Testis (tissue), 2 donors: ENCODE measurements at regions not wholly inside any gene's neighbourhood (a gene's known extent, or its start where the extent isn't known, plus 50 kb on each side); places are given as distances from the start of the nearest gene placed in this dataset.

Source experiments
- DNase-seq: peaks from one replicate; pipeline ENCODE4 v3.0.0-alpha.2; 2019
- H3K27ac ChIP-seq, 2 donors: fragments of 200-600 bp; sonication (generic); one replicate each; pipeline ENCODE4 v1.5.1; 2019
- H3K27me3 ChIP-seq: fragments of 200-600 bp; sonication (generic); one replicate; pipeline ENCODE4 v1.5.1; 2019
- H3K36me3 ChIP-seq: fragments of 200-600 bp; sonication (generic); one replicate; pipeline ENCODE4 v1.5.1; 2017; ENCODE audit warnings: low read depth; ENCODE audit errors: missing control alignments
- H3K4me1 ChIP-seq: fragments of 200-600 bp; sonication (generic); one replicate; pipeline ENCODE4 v1.5.1; 2019
- H3K4me3 ChIP-seq, 2 donors: fragments of 200-600 bp; sonication (generic); one replicate each; pipeline ENCODE4 v1.5.1; 2017 to 2019
- H3K9me3 ChIP-seq: fragments of 200-600 bp; sonication (generic); one replicate; pipeline ENCODE4 v1.5.1; 2017
- POLR2A ChIP-seq: fragments of 450-650 bp; IDR thresholded peaks from one replicate; pipeline ENCODE4 v1.6.1; 2017; ENCODE audit warnings: antibody characterized with exemption, mild to moderate bottlenecking, moderate library complexity
- WGBS, 2 donors: methylation state at CpG; one replicate each; pipeline ENCODE4 v1.1.5; 2018; 5-methylcytosine and 5-hydroxymethylcytosine counted together
- intact Hi-C: fragments of 100-400 bp; cut with DNase I; formaldehyde crosslinking; loops from one replicate; pipeline ENCODE4 v1.15.1; 2023; ENCODE audit warnings: low total_unique reads
- TF ChIP-seq, protein P1 (sequence below), 3 experiments: fragments of 450-650 bp in 2 of 3; fragments of 200-600 bp in 1 of 3; sonication (generic) in 1 of 3; IDR thresholded peaks; one replicate each; pipeline ENCODE4 v1.5.1; 2016 to 2019; ENCODE audit warnings: antibody characterized with exemption in 3 of 3, mild to moderate bottlenecking in 2 of 3, moderate library complexity in 1 of 3

DNA sequence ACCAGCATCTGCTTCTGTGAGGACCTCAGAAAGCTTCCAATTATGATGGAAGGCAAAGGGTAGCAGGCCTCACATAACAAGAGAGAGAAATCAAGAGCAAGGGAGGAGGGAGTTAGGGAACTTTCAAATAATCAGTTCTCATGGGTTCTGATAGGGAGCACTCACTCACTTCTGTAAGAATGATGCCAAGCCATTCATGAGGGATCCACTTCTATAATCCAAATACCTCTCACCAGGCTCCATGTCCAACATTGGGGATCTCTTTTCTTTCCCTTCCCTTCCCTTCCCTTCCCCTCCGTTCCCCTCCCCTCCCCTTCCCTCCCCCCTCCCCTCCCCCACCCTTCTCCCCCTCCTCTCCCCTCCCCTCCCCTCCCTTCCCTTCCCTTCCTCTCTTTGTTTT, 884.6 kb upstream of the GHITM start:
- Histone ChIP-seq H3K27ac (no peak overlapping the region), H3K27me3 (no peaks in the 10 kb centered on the region), H3K4me1 (no peaks in the 10 kb centered on the region), H3K36me3 (no peaks in the 10 kb centered on the region), H3K9me3 (no peaks in the 10 kb centered on the region), H3K4me3 (no peak overlapping the region)
- DNase-seq: no peak
- intact Hi-C loops: no loop called here
- 88 to 92% methylated on average over 1 of the region's 1 CpG for WGBS, 2 donors
- no peak for TF ChIP-seq POLR2A
- TF ChIP-seq, protein P1, sequence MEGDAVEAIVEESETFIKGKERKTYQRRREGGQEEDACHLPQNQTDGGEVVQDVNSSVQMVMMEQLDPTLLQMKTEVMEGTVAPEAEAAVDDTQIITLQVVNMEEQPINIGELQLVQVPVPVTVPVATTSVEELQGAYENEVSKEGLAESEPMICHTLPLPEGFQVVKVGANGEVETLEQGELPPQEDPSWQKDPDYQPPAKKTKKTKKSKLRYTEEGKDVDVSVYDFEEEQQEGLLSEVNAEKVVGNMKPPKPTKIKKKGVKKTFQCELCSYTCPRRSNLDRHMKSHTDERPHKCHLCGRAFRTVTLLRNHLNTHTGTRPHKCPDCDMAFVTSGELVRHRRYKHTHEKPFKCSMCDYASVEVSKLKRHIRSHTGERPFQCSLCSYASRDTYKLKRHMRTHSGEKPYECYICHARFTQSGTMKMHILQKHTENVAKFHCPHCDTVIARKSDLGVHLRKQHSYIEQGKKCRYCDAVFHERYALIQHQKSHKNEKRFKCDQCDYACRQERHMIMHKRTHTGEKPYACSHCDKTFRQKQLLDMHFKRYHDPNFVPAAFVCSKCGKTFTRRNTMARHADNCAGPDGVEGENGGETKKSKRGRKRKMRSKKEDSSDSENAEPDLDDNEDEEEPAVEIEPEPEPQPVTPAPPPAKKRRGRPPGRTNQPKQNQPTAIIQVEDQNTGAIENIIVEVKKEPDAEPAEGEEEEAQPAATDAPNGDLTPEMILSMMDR (IDR thresholded peaks at IDR 0.05): no peak

- Histone ChIP-seq H3K4me3 (no peak overlapping the region), H3K36me3 (no peaks in the 10 kb centered on the region), H3K9me3 (no peaks in the 10 kb centered on the region), H3K27ac (no peak overlapping the region), H3K27me3 (no peaks in the 10 kb centered on the region), H3K4me1 (no peaks in the 10 kb centered on the region)
- intact Hi-C loops: no loop called here
- no peak for DNase-seq
- 92 to 100% methylated on average over 1 of the region's 1 CpG for WGBS, 2 donors
- TF ChIP-seq, protein P1 (IDR thresholded peaks at IDR 0.05): no peak
- TF ChIP-seq POLR2A: no peak
These were observed 876.9 kb upstream of the GHITM start for GRCh38 chr10:83262434-83262833.

DNA sequence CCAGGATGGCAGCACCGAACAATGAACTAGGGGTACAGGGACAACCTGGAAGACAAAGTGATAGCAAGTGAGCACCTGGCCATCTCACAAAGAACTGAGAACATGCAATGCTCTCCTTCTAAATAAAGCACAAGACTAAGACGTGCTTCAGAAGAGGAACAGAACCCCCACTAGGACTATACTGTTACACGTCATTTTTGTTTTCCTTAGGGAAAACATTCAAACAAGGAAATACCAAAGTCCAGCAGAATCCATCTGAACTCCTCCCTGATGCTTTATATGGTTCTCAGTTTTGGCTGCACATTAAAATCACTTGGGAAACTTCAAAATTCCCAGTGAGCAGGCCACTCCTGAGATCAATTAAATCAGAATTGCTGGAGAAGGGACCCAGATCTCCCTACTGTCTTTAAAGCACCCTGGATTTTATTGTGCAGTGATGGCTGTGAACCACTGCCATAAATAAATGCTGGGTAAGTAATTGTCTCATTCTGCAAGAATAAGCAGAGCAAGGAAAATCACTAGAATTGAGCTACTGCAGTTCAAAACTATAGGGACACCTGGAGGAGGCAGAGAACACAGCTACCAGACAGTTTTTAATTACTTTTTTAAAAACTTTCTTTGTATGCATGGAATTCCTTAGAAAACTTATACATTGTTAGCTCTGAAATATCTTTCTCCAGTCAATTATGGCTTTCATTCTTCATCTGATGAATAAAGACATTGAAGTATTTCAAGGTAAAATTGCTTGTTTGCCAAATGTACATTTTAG, 866.5 kb upstream of the GHITM start:
- Histone ChIP-seq H3K4me3 (no peak overlapping the region), H3K9me3 (no peaks in the 10 kb centered on the region), H3K36me3 (no peaks in the 10 kb centered on the region), H3K27me3 (no peaks in the 10 kb centered on the region), H3K27ac (no peak overlapping the region), H3K4me1 (no peaks in the 10 kb centered on the region)
- 55 to 64% methylated on average over 3 of the region's 3 CpGs for WGBS, 2 donors
- no peak for TF ChIP-seq POLR2A
- TF ChIP-seq, protein P1 (IDR thresholded peaks at IDR 0.05): peak in 1 of 3 experiments; percentile 6
- no peak for DNase-seq
- intact Hi-C loops: no loop called here

GRCh38 chr10:83274088-83274487, 865.2 kb upstream of the GHITM start:
- no peaks in the 10 kb centered on the region for H3K4me1 ChIP-seq
- H3K27ac ChIP-seq: no peak overlapping the region
- no peaks in the 10 kb centered on the region for H3K9me3 ChIP-seq
- WGBS, 2 donors: 80 to 91% methylated on average over 1 of the region's 1 CpG
- TF ChIP-seq POLR2A: no peak
- TF ChIP-seq, protein P1 (IDR thresholded peaks at IDR 0.05): no peak
- DNase-seq: no peak
- no peaks in the 10 kb centered on the region for H3K27me3 ChIP-seq
- intact Hi-C loops: no loop called here
- H3K36me3 ChIP-seq: no peaks in the 10 kb centered on the region
- no peak overlapping the region for H3K4me3 ChIP-seq

GRCh38 chr10:83276971-83277370, 862.3 kb upstream of the GHITM start:
- H3K36me3 ChIP-seq: no peaks in the 10 kb centered on the region
- no peaks in the 10 kb centered on the region for H3K9me3 ChIP-seq
- intact Hi-C loops: no loop called here
- H3K4me1 ChIP-seq: no peaks in the 10 kb centered on the region
- H3K27me3 ChIP-seq: no peaks in the 10 kb centered on the region
- TF ChIP-seq, protein P1 (IDR thresholded peaks at IDR 0.05): no peak
- TF ChIP-seq POLR2A: no peak
- no peak overlapping the region for H3K27ac ChIP-seq
- H3K4me3 ChIP-seq: no peak overlapping the region
- DNase-seq: no peak
- WGBS, 2 donors: 91 to 96% methylated on average over 2 of the region's 2 CpGs
